ENCODE measurements at regions not wholly inside any gene's neighbourhood (a gene's known extent, or its start where the extent isn't known, plus 50 kb on each side); places are given as distances from the start of the nearest gene placed in this dataset.

GRCh38 chr6:53413326-53413725 lies 64.6 kb upstream of the ELOVL5 start:
- DNase-seq (ENCODE audit: low read depth): no peak

- no peak for DNase-seq (ENCODE audit: low read depth)
Observed at GRCh38 chr6:53412751-53413150, 64.0 kb upstream of the ELOVL5 start.

- no peak for DNase-seq (ENCODE audit: low read depth)
Observed at GRCh38 chr6:53412021-53412715, 63.4 kb upstream of the ELOVL5 start.

- peak; percentile 89 for DNase-seq (ENCODE audit: low read depth)
Observed at GRCh38 chr6:53411451-53411850, 62.7 kb upstream of the ELOVL5 start.

- DNase-seq (ENCODE audit: low read depth): peak; percentile 35
Observed at GRCh38 chr6:53410508-53411258, 61.9 kb upstream of the ELOVL5 start.

GRCh38 chr6:53408826-53409225 lies 60.1 kb upstream of the ELOVL5 start:
- no peak for DNase-seq (ENCODE audit: low read depth)

GRCh38 chr6:53399027-53399344 lies 50.2 kb upstream of the ELOVL5 start:
- DNase-seq (ENCODE audit: low read depth): no peak

- no peak for DNase-seq (ENCODE audit: low read depth)
Observed at GRCh38 chr6:53398247-53399026, 49.7 kb upstream of the ELOVL5 start.
